HCT116 (cell line): ENCODE measurements at regions not wholly inside any gene's neighbourhood (a gene's known extent, or its start where the extent isn't known, plus 50 kb on each side); places are given as distances from the start of the nearest gene placed in this dataset.

ENCODE experiments used
- ATAC-seq: fragments of 200-7000 bp; cut with Tn5 transposase; 2 replicates; pipeline ENCODE4 v1.9.1; 2020; ENCODE audit warnings: mild to moderate bottlenecking, moderate library complexity
- BruUV-seq: library from RNA; stranded (reverse); fragments of 400-500 nt; replicated peaks from 2 replicates; lab custom pipeline; 2021; lab: Mats Ljungman, UMichigan
- CTCF ChIA-PET: fragments of 300-600 bp; sonication (Branson Sonifier 250); formaldehyde crosslinking; loops from one replicate; lab custom pipeline; 2021; ENCODE audit warnings: antibody characterized with exemption; lab: Charles Lee
- POLR2A ChIA-PET: fragments of 300-600, 350-600 bp; sonication (Branson Sonifier 250); formaldehyde crosslinking; loops from one replicate; lab custom pipeline; 2021; ENCODE audit warnings: antibody characterized with exemption; lab: Charles Lee
- RAD21 ChIA-PET, 2 experiments: fragments of 300-600 bp; sonication (Branson Sonifier 250); formaldehyde crosslinking; loops; one replicate each; lab custom pipeline; 2023; ENCODE audit warnings: low total read pairs in 2 of 2; ENCODE audit not compliant: uncharacterized antibody in 2 of 2, unreplicated experiment in 2 of 2, low non-redundant PET in 1 of 2; lab: Charles Lee
- DNase-seq: peaks from one replicate; pipeline ENCODE4 v3.0.0-alpha.2; 2010; ENCODE audit warnings: low read depth, low spot score
- H2AFZ ChIP-seq: fragments of 200-600 bp; shearing (Covaris generic), sonication (generic); 2 replicates; pipeline ENCODE4 v1.6.1; 2017; ENCODE audit warnings: low read depth, mixed run types, mixed read lengths, antibody characterized with exemption, low read length; ENCODE audit not compliant: poor library complexity, severe bottlenecking
- H3K27ac ChIP-seq: 2 replicates; pipeline ENCODE4 v1.5.1; 2012; ENCODE audit warnings: low read depth, low read length
- H3K27me3 ChIP-seq: fragments of 200-600 bp; sonication (generic); 2 replicates; pipeline ENCODE4 v1.6.1; 2016; ENCODE audit warnings: mixed run types, low read length, mixed read lengths; ENCODE audit not compliant: insufficient read depth
- H3K36me3 ChIP-seq, 2 experiments: fragments of 200-500 bp in 1 of 2; fragments of 200-600 bp in 1 of 2; sonication (Bioruptor generic) in 1 of 2; sonication (generic) in 1 of 2; 2 replicates each; pipeline versions ENCODE4 v1.5.1 to v1.6.1; 2014 to 2016; ENCODE audit warnings: low read length in 2 of 2, inconsistent platforms in 1 of 2, mixed read lengths in 1 of 2, mixed run types in 1 of 2; ENCODE audit not compliant: insufficient read depth in 2 of 2, control insufficient read depth in 1 of 2
- H3K4me1 ChIP-seq, 2 experiments: fragments of 200-600 bp in 1 of 2; sonication (generic) in 1 of 2; 2 replicates each; pipeline versions ENCODE4 v1.5.1 to v1.6.1; 2012 to 2017; ENCODE audit warnings: low read length in 2 of 2, inconsistent platforms in 1 of 2, mild to moderate bottlenecking in 1 of 2, mixed read lengths in 1 of 2, mixed run types in 1 of 2, moderate library complexity in 1 of 2; ENCODE audit not compliant: insufficient read depth in 2 of 2, control insufficient read depth in 1 of 2
- H3K4me2 ChIP-seq: fragments of 200-600 bp; sonication (generic); 2 replicates; pipeline ENCODE4 v1.6.1; 2017; ENCODE audit warnings: mixed run types, low read length, mixed read lengths
- H3K4me3 ChIP-seq, 2 experiments: fragments of 200-600 bp in 1 of 2; sonication (generic) in 1 of 2; replicated peaks in 1 of 2; 2 replicates each; pipeline ENCODE4 v1.5.1; 2011 to 2016; ENCODE audit warnings: low read length in 2 of 2, control low read depth in 1 of 2, low read depth in 1 of 2, mild to moderate bottlenecking in 1 of 2, mixed read lengths in 1 of 2, mixed run types in 1 of 2
- H3K79me2 ChIP-seq: fragments of 200-600 bp; sonication (generic); 2 replicates; pipeline ENCODE4 v1.6.1; 2017; ENCODE audit warnings: mild to moderate bottlenecking, mixed run types, low read length, moderate library complexity, mixed read lengths; ENCODE audit not compliant: insufficient read depth
- H3K9ac ChIP-seq: fragments of 200-600 bp; sonication (generic); 2 replicates; pipeline ENCODE4 v1.6.1; 2016; ENCODE audit warnings: low read length, mixed read lengths
- H3K9me2 ChIP-seq: fragments of 200-600 bp; sonication (generic), shearing (Covaris generic); 2 replicates; pipeline ENCODE4 v1.6.1; 2017; ENCODE audit warnings: mixed run types, mild to moderate bottlenecking, moderate library complexity; ENCODE audit not compliant: insufficient read depth
- H3K9me3 ChIP-seq, 2 experiments: fragments of 200-500 bp in 1 of 2; fragments of 200-600 bp in 1 of 2; sonication (Bioruptor generic) in 1 of 2; sonication (generic) in 1 of 2; 2 replicates each; pipeline ENCODE4 v1.6.1; 2014 to 2017; ENCODE audit warnings: low read length in 2 of 2, mixed read lengths in 2 of 2, inconsistent platforms in 1 of 2, low read depth in 1 of 2, mild to moderate bottlenecking in 1 of 2, mixed run types in 1 of 2, moderate library complexity in 1 of 2; ENCODE audit not compliant: control insufficient read depth in 1 of 2, insufficient read depth in 1 of 2
- H4K20me1 ChIP-seq: fragments of 200-600 bp; sonication (generic), shearing (Covaris generic); 2 replicates; pipeline ENCODE4 v1.6.1; 2017; ENCODE audit warnings: mixed run types, mild to moderate bottlenecking, moderate library complexity; ENCODE audit not compliant: insufficient read depth
- EGR1 ChIP-seq: IDR thresholded peaks from 2 replicates; pipeline ENCODE4 v1.6.1; 2012; ENCODE audit warnings: low read depth
- ELF1 ChIP-seq: IDR thresholded peaks from 2 replicates; pipeline ENCODE4 v1.6.1; 2012; ENCODE audit warnings: low read depth, borderline replicate concordance
- EZH2phosphoT487 ChIP-seq: fragments of 200-600 bp; IDR thresholded peaks from 2 replicates; pipeline ENCODE4 v1.6.1; 2018; ENCODE audit warnings: antibody characterized with exemption, borderline replicate concordance
- MAX ChIP-seq: IDR thresholded peaks from 2 replicates; pipeline ENCODE4 v1.6.1; 2012
- POLR2A ChIP-seq: IDR thresholded peaks from 2 replicates; pipeline ENCODE4 v1.7.0; 2011; ENCODE audit warnings: borderline replicate concordance; ENCODE audit not compliant: insufficient read depth, insufficient read length; ENCODE audit errors: extremely low read depth
- POLR2AphosphoS5 ChIP-seq: IDR thresholded peaks from 2 replicates; pipeline ENCODE4 v1.6.1; 2011; ENCODE audit warnings: mild to moderate bottlenecking, low read depth, low read length, moderate library complexity
- REST ChIP-seq: IDR thresholded peaks from 2 replicates; pipeline ENCODE4 v1.6.1; 2012; ENCODE audit warnings: low read depth
- SP1 ChIP-seq: IDR thresholded peaks from 2 replicates; pipeline ENCODE4 v1.6.1; 2012; ENCODE audit warnings: low read depth
- SRF ChIP-seq: IDR thresholded peaks from 2 replicates; pipeline ENCODE4 v1.6.1; 2012; ENCODE audit warnings: low read depth
- TCF7L2 ChIP-seq: IDR thresholded peaks from 2 replicates; pipeline ENCODE4 v1.7.0; 2011; ENCODE audit warnings: borderline replicate concordance, inconsistent platforms; ENCODE audit not compliant: insufficient read depth, insufficient read length; ENCODE audit errors: extremely low read depth
- ZNF274 ChIP-seq: fragments of 200-500 bp; sonication (Bioruptor generic); IDR thresholded peaks from 2 replicates; pipeline ENCODE4 v1.6.1; 2014; ENCODE audit warnings: mild to moderate bottlenecking, low read depth, low read length, inconsistent platforms
- intact Hi-C: fragments of 100-400 bp; cut with micrococcal nuclease; formaldehyde crosslinking; loops from 2 replicates; pipeline ENCODE4 v1.10.0; 2022

GRCh38 chr10:65408401-65408800, 1517.4 kb upstream of the LRRTM3 start:
- intact Hi-C loops = no loop called here
- Histone ChIP-seq H4K20me1 (no peaks in the 10 kb centered on the region), H3K4me2 (no peak overlapping the region), H3K4me1 (no peaks in the 10 kb centered on the region), H3K9me3 (no peaks in the 10 kb centered on the region), H3K4me3 (no peak overlapping the region), H3K27me3 (no peaks in the 10 kb centered on the region), H3K79me2 (no peaks in the 10 kb centered on the region), H3K27ac (no peak overlapping the region), H3K36me3 (no peaks in the 10 kb centered on the region), H3K9me2 (no peaks in the 10 kb centered on the region), H2AFZ (no peak overlapping the region), H3K9ac (no peak overlapping the region)
- DNase-seq = no peak
- ChIA-PET RAD21 (no interaction called here), POLR2A (no interaction called here), CTCF (no interaction called here)
- no peak for TF ChIP-seq POLR2A
- TF ChIP-seq POLR2AphosphoS5 = no peak
- TF ChIP-seq TCF7L2 = no peak
- no peak for TF ChIP-seq SRF
- no peak for TF ChIP-seq REST
- no TSS peak for BruUV-seq
- ATAC-seq = no peak

- ATAC-seq (no peak), DNase-seq (no peak)
- H3K4me1 ChIP-seq = no peaks in the 10 kb centered on the region
- H2AFZ ChIP-seq = no peak overlapping the region
- no peaks in the 10 kb centered on the region for H3K27me3 ChIP-seq
- H3K4me3 ChIP-seq = no peak overlapping the region
- no peak overlapping the region for H3K4me2 ChIP-seq
- H3K27ac ChIP-seq = no peak overlapping the region
- no TSS peak for BruUV-seq
- no peaks in the 10 kb centered on the region for H3K9me2 ChIP-seq
- RAD21 ChIA-PET = no interaction called here
- H3K9ac ChIP-seq = no peak overlapping the region
- H3K9me3 ChIP-seq = no peaks in the 10 kb centered on the region
- intact Hi-C loops = no loop called here
- H3K36me3 ChIP-seq = no peaks in the 10 kb centered on the region
- H3K79me2 ChIP-seq = no peaks in the 10 kb centered on the region
- CTCF ChIA-PET = no interaction called here
- H4K20me1 ChIP-seq = no peaks in the 10 kb centered on the region
- POLR2A ChIA-PET = no interaction called here
- no peak for TF ChIP-seq SP1
- no peak for TF ChIP-seq ELF1
- no peak for TF ChIP-seq REST
- no peak for TF ChIP-seq EZH2phosphoT487
- TF ChIP-seq EGR1 = no peak
- TF ChIP-seq ZNF274 = no peak
- TF ChIP-seq MAX = no peak
- no peak for TF ChIP-seq POLR2A
These were observed 1512.8 kb upstream of the LRRTM3 start for GRCh38 chr10:65413001-65413400.
